NCI-H526 (cell line): ENCODE measurements at regions not wholly inside any gene's neighbourhood (a gene's known extent, or its start where the extent isn't known, plus 50 kb on each side); places are given as distances from the start of the nearest gene placed in this dataset.
"Not testable (repeated sequence)": the region's sequence is repeated elsewhere in the genome, so short reads cannot be mapped to it uniquely, and the experiment has no call there.

Source experiments
- DNase-seq, 2 experiments: peaks; one replicate each; lab custom pipeline; 2025; lab: John Stamatoyannopoulos, UW

GRCh38 chr18:67865400-67865799, 348.9 kb upstream of the DSEL start:
- no peak for DNase-seq

- no peak for DNase-seq
These were observed 348.3 kb upstream of the DSEL start for GRCh38 chr18:67864677-67865340.

- DNase-seq, result no peak
These were observed 345.5 kb upstream of the DSEL start for GRCh38 chr18:67862069-67862468.

- DNase-seq, result no peak
These were observed 337.8 kb upstream of the DSEL start for GRCh38 chr18:67854340-67854739.

GRCh38 chr18:67846422-67847098, 330.0 kb upstream of the DSEL start:
- no peak for DNase-seq

- DNase-seq, result no peak
These were observed 328.5 kb upstream of the DSEL start for GRCh38 chr18:67845035-67845434.

- no peak for DNase-seq
These were observed 323.9 kb upstream of the DSEL start for GRCh38 chr18:67840379-67840778.

GRCh38 chr18:67818432-67818831, 301.9 kb upstream of the DSEL start:
- no peak for DNase-seq

- no peak for DNase-seq
These were observed 298.8 kb upstream of the DSEL start for GRCh38 chr18:67815280-67815679.

- no peak for DNase-seq
These were observed 297.0 kb upstream of the DSEL start for GRCh38 chr18:67813380-67814028.

GRCh38 chr18:67805261-67805660, 288.7 kb upstream of the DSEL start:
- peak in 1 of 2 experiments; percentile 1 for DNase-seq

- no peak for DNase-seq
These were observed 278.0 kb upstream of the DSEL start for GRCh38 chr18:67794521-67794920.

- no peak for DNase-seq
These were observed 274.0 kb upstream of the DSEL start for GRCh38 chr18:67790527-67790926.

- no peak for DNase-seq
These were observed 272.6 kb upstream of the DSEL start for GRCh38 chr18:67789165-67789545.

GRCh38 chr18:67788310-67789164, 272.0 kb upstream of the DSEL start:
- no peak for DNase-seq

GRCh38 chr18:67783196-67783946, 266.9 kb upstream of the DSEL start:
- DNase-seq, result no peak

- DNase-seq, result no peak
These were observed 261.5 kb upstream of the DSEL start for GRCh38 chr18:67778016-67778415.

GRCh38 chr18:67776929-67777328, 260.4 kb upstream of the DSEL start:
- no peak for DNase-seq

- DNase-seq, result no peak
These were observed 254.8 kb upstream of the DSEL start for GRCh38 chr18:67771271-67771670.

GRCh38 chr18:67770520-67770919, 254.0 kb upstream of the DSEL start:
- DNase-seq, result no peak

- no peak for DNase-seq
These were observed 250.4 kb upstream of the DSEL start for GRCh38 chr18:67766930-67767329.

GRCh38 chr18:67752211-67752610, 235.7 kb upstream of the DSEL start:
- not testable (repeated sequence) for DNase-seq
